Ovary (tissue), 3 donors: ENCODE measurements at regions not wholly inside any gene's neighbourhood (a gene's known extent, or its start where the extent isn't known, plus 50 kb on each side); places are given as distances from the start of the nearest gene placed in this dataset.

Source experiments
- POLR2A ChIP-seq: fragments of 450-650 bp; IDR thresholded peaks from one replicate; pipeline ENCODE4 v1.6.1; 2017; ENCODE audit warnings: antibody characterized with exemption, mild to moderate bottlenecking, moderate library complexity
- TF ChIP-seq, protein P1 (sequence below), 3 donors: fragments of 450-650 bp in 2 of 3; fragments of 200-600 bp in 1 of 3; IDR thresholded peaks; one replicate each; pipeline versions ENCODE4 v1.5.1 to v1.8.0; 2016 to 2022; ENCODE audit warnings: antibody characterized with exemption in 3 of 3, mild to moderate bottlenecking in 1 of 3
- donor health status: DM: no; HTN: no; CAD: no.

DNA sequence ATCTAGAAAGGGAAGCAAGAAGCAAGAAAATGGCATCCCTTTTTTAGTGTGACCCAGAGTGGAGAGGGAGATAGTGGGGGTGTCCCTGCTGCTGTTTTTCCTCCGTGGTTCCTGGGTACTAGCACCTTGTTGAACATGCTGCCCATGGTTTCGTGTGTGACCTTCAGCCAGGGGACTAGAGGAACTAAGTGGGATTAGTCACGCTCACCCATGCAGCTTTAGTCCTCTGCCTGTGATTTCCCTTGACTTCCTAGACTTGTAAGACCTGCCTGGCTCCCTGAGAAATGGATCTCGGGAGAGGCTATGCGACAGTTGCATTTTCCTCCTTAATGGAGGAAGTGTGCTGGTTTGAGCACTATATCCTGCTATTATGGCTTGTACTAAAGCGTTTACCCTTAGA is 471.4 kb downstream of the DCDC2C start:
- TF ChIP-seq, protein P1, sequence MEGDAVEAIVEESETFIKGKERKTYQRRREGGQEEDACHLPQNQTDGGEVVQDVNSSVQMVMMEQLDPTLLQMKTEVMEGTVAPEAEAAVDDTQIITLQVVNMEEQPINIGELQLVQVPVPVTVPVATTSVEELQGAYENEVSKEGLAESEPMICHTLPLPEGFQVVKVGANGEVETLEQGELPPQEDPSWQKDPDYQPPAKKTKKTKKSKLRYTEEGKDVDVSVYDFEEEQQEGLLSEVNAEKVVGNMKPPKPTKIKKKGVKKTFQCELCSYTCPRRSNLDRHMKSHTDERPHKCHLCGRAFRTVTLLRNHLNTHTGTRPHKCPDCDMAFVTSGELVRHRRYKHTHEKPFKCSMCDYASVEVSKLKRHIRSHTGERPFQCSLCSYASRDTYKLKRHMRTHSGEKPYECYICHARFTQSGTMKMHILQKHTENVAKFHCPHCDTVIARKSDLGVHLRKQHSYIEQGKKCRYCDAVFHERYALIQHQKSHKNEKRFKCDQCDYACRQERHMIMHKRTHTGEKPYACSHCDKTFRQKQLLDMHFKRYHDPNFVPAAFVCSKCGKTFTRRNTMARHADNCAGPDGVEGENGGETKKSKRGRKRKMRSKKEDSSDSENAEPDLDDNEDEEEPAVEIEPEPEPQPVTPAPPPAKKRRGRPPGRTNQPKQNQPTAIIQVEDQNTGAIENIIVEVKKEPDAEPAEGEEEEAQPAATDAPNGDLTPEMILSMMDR (IDR thresholded peaks at IDR 0.05) = no peak
- no peak for TF ChIP-seq POLR2A
